Stimulated activated CD8-positive, alpha-beta memory T cell treated with anti-CD3 and anti-CD28 coated beads, Interleukin-4, amount 100 ng/mL, for 48 hours (primary cell): ENCODE measurements at regions not wholly inside any gene's neighbourhood (a gene's known extent, or its start where the extent isn't known, plus 50 kb on each side); places are given as distances from the start of the nearest gene placed in this dataset.
"Not testable (repeated sequence)": the region's sequence is repeated elsewhere in the genome, so short reads cannot be mapped to it uniquely, and the experiment has no call there.

Experiments
- DNase-seq: peaks from one replicate; pipeline ENCODE4 v3.0.0-alpha.2; 2020

GRCh38 chr1:157202331-157202730 is 64.1 kb upstream of the ETV3 start:
- DNase-seq, result no peak

- no peak for DNase-seq
Observed at GRCh38 chr1:157201767-157202166, 63.6 kb upstream of the ETV3 start.

- DNase-seq, result no peak
Observed at GRCh38 chr1:157200451-157200850, 62.3 kb upstream of the ETV3 start.

- no peak for DNase-seq
Observed at GRCh38 chr1:157199421-157199755, 61.2 kb upstream of the ETV3 start.

GRCh38 chr1:157198619-157199420 is 60.6 kb upstream of the ETV3 start:
- no peak for DNase-seq

- DNase-seq, result no peak
Observed at GRCh38 chr1:157197906-157198435, 59.8 kb upstream of the ETV3 start.

GRCh38 chr1:157196670-157197456 is 58.7 kb upstream of the ETV3 start:
- not testable (repeated sequence) for DNase-seq

- no peak for DNase-seq
Observed at GRCh38 chr1:157196245-157196543, 58.0 kb upstream of the ETV3 start.

- no peak for DNase-seq
Observed at GRCh38 chr1:157195521-157196244, 57.5 kb upstream of the ETV3 start.

DNA sequence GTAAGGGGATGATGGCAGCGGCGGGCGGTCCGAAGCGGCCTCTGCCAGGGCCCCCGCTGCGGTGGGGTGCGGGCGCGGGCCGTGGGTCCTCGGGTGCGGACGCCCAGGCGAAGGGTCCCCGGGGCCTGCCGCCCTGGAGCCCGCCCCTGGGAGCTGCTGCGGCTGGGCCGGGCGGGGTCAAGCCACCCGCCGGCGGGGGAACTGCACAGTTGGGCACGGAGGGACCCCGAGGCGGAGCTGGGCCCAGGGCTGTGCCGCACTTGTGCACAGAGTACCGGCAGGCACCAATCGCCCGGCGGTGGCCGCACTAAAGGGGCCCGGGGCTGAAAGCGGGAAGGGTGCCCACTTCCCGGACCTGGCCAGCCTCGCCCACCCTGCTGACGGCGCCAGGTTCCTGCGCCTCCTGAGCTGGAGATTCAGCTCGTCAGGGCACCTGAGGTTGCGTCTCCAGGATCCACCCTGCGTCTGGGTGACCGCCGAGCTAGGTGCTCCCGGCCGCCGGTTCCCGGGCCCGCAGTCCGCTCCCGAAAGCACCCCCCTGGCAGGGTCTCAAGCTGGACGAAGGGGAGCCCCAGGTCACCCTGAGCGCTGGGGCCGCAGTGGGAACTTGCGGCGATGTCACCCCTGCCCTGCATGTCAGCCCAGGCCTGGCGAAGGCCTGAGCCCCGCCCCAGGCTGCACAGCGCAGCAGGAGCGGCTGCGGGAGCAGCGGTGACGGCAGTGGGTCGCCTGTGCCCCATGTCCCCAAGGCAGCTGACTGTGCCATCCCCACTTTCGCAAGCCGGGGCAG is 56.7 kb upstream of the ETV3 start:
- DNase-seq, result no peak

DNA sequence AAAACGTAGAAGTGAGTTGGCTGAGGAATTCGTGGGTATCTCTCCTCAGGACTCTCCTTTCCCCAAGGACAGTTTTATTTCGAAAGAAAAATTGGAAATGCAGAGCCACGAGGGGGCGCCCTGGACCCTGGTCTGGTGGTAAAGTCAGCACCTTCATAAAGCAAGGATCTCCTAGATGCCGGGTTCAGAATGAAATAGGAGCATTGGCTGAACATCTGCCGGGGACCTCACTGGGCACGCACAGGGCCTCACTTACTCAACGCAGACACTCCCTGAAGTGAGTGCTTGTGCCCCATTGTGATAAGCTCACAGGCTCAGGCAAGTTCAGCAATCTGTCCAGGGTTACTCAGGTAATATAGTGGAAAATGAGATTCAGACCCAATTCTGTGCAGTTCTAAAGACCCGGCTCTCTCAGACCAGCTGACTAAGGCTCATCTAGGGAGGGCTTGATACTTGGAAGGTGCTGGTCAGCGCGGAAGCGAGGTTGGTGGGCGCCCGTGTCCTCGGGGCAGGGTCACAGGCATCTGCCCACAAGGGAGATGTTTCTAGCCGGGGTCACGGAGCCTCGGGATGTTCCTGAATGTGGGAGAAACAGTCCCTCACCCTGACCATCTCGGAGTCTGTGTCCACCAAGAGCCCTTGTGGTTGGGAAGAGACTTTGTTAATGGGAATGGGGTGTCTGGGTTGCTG is 55.7 kb upstream of the ETV3 start:
- DNase-seq, result peak; percentile 86

- no peak for DNase-seq
Observed at GRCh38 chr1:157193219-157193618, 55.0 kb upstream of the ETV3 start.

DNA sequence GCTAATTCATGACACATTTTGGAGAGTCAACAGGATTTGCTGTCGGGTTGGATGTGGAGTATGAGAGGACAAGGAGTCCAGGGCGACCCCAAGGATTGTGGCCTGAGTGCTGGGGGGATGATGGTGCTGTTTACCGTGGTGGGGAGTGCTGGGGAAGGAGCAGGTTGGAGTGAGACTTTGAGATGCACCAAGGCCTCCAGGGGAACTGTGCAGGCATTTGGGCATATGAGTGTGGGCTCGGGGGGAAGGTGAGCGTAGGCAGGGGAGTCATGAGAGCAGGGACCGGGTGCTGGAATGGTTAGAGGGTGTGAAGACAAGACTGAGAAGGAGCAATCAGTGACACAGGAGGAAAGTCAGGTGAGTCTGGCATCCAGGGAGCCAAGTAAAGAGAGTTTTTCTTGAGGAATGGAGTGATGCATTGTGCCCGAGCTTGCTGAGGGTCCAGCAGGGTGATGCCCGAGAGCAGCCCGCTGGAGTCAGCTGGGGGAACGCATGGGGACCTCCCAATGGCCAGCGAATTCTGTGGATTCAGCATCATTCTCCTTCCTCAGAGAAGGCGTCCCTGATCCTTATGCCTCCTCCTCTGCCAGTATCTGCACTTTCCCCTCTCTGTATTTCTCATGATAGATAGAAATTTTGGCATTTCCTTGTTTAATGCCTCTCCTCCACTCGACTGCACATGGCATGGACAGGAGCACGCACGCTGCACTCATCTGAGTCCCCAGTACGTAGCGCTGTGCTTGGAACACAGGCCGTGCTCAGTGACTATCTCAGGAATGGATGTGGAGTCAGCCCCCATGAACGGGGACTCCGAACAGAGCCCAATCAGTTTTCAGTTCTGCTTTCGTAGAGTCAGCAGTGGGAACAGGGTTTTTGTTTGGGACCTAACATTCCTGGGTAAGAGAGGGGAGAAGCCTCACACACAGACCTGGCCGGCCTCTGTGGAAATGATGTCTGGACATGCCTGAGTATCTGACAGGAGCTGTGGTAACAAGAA is 52.1 kb upstream of the ETV3 start:
- DNase-seq, result no peak

- DNase-seq, result no peak
Observed at GRCh38 chr1:157189096-157189495, 50.9 kb upstream of the ETV3 start.
